Fibroblast of the aortic adventitia (primary cell): ENCODE measurements at regions not wholly inside any gene's neighbourhood (a gene's known extent, or its start where the extent isn't known, plus 50 kb on each side); places are given as distances from the start of the nearest gene placed in this dataset.
"Not testable (repeated sequence)": the region's sequence is repeated elsewhere in the genome, so short reads cannot be mapped to it uniquely, and the experiment has no call there.

Experiments used
- DNase-seq: peaks from one replicate; pipeline ENCODE4 v3.0.0-alpha.2; 2010; ENCODE audit warnings: low read depth
- H3K4me3 ChIP-seq: 2 replicates; pipeline ENCODE4 v1.5.1; 2011; ENCODE audit warnings: low read depth, mild to moderate bottlenecking, control low read depth, low read length, moderate library complexity
- TF ChIP-seq, protein P1 (sequence below): IDR thresholded peaks from 2 replicates; pipeline ENCODE4 v1.5.1; 2011; ENCODE audit warnings: mild to moderate bottlenecking, low read length, control low read depth, inconsistent platforms; ENCODE audit not compliant: insufficient read depth

DNA sequence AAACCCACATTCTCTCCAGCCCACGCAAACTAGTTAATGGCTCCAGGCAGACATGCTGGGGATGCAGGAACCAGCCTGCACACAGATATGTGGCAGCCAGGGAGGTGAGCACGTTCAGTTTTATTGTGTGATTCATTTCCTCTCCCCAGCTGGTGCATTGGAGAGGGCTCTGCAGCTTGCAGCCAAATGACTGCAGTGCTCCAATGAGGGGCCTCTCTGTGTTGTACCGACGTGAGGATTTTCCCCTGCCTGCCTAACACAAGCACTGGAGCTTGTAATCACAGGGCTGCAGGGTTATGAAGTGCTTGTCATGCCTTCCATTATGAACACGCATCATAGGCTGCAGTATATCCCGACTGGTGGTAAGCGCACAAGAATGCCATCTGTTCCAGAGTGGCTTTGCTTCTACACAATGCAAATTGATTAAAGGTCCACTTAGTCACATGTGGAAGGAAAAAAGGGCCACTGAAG, 92.3 kb upstream of the THUMPD2 start:
- no peak overlapping the region for H3K4me3 ChIP-seq
- DNase-seq = peak; percentile 72
- TF ChIP-seq, protein P1, sequence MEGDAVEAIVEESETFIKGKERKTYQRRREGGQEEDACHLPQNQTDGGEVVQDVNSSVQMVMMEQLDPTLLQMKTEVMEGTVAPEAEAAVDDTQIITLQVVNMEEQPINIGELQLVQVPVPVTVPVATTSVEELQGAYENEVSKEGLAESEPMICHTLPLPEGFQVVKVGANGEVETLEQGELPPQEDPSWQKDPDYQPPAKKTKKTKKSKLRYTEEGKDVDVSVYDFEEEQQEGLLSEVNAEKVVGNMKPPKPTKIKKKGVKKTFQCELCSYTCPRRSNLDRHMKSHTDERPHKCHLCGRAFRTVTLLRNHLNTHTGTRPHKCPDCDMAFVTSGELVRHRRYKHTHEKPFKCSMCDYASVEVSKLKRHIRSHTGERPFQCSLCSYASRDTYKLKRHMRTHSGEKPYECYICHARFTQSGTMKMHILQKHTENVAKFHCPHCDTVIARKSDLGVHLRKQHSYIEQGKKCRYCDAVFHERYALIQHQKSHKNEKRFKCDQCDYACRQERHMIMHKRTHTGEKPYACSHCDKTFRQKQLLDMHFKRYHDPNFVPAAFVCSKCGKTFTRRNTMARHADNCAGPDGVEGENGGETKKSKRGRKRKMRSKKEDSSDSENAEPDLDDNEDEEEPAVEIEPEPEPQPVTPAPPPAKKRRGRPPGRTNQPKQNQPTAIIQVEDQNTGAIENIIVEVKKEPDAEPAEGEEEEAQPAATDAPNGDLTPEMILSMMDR = no peak

DNA sequence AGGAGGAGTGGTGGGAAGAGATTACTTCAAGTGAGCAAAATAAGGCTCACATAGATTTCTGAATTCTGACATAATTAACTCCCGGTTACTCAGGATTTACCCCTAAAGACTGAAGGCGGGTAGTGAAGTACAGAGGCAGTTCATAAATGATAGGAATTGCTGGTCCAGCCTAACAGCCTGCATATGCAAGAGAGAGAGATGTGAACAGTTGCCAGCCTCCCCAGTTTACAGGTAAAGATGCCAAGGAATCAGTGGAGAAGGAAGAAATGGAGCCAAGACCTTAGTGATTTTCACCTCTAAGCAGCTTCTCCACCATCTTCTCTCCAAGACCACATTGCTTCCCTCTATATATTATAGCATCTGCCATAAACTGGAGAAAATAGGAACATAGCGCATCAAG, 91.8 kb upstream of the THUMPD2 start:
- DNase-seq = no peak
- TF ChIP-seq, protein P1 = no peak
- no peak overlapping the region for H3K4me3 ChIP-seq

DNA sequence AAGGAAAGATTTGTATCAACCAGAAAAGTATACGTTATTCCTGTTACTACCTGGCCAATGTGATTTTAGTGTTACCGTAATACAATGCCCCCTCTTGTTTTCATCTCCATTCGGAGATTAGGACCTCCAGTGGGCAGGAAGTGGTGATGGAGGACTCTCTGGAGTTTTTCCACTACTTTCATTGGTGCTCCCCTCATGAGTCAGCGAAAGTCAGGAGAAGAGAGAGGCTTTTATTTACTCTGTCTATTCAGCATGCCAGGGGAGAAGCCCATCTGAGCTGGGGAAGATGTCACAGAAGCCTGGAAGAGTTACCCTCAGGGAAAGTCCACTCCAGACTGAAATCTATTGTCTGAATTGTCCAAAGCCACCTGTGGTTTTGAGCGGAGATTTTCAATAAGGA, 88.2 kb upstream of the THUMPD2 start:
- TF ChIP-seq, protein P1 = no peak
- no peak overlapping the region for H3K4me3 ChIP-seq
- DNase-seq = no peak

DNA sequence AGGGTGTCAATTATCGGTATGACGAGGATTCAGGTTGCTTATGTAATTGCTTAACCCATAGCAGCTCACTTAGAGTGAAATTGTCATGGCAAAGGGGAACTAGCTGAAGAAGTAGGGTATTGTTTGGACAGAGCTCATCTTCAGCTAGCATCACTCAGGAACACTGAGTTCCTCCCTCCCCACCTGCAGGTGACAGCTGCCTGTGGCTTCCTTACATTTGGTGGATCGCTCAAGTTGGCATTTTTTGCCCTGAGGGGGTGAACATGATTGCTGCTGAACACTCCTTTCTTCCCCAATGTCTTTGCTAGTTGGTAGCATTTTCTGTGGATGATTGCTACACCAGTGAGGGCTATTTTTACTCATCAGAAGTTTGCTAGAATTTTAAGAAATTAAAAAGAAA, 86.7 kb upstream of the THUMPD2 start:
- no peak for DNase-seq
- H3K4me3 ChIP-seq = no peak overlapping the region
- TF ChIP-seq, protein P1 = no peak

DNA sequence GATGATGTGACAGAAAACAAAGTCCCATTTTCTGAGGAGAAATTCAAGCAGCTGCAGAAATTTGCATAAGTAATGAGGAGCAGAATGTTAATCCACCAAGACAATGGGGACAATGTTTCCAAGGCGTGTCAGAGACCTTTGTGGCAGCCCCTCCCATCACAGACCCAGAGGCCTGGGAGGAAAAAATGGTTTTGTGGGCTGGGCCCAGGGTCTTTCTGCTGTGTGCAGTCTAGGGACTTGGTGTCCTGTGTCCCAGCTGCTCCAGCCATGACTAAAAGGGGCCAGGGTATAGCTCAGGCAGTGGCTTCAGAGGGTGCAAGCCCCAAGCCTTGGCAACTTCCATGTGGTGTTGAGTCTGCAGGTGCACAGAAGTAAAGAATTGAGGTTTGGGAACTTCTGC, 84.6 kb upstream of the THUMPD2 start:
- not testable (repeated sequence) for H3K4me3 ChIP-seq, DNase-seq

DNA sequence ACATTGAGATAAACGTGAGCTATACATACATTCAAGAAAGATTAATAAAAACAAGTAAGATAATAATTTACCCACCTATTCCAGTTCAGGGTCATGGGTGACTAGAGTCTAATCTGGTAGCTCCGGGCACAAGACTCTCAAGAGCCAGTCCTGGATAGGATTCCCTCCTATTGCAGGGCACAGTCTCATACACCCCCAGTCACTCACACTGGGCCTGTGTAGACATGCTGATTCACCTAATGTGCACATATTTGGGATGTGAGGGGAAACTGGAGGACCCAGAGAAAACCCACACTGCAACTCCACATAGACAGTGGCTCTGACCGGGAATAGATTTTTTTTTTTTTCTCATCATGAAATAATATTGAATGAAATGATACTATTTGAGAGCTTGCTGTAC, 81.5 kb upstream of the THUMPD2 start:
- no peak for DNase-seq
- TF ChIP-seq, protein P1 = no peak
- no peak overlapping the region for H3K4me3 ChIP-seq

DNA sequence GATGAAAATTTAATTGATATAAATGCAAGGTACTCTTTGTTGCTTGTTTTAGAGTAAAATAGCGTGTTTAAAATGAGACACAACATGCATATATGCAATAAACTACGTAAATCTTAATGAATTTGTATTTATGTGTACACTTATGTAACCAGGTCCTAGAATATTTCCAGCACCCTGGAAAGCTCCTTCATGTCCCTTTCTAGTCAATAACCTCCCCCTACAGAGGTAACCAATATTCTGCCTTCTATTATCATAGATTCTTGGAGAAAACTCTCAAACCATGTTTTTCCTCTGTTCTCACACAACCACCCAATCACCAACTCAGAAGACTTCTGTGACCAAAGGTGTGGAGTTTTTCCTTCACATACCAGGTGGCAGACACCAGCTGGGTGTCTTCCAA, 79.6 kb upstream of the THUMPD2 start:
- TF ChIP-seq, protein P1 = no peak
- no peak overlapping the region for H3K4me3 ChIP-seq
- no peak for DNase-seq
